NCI-H524 (cell line): ENCODE measurements at regions not wholly inside any gene's neighbourhood (a gene's known extent, or its start where the extent isn't known, plus 50 kb on each side); places are given as distances from the start of the nearest gene placed in this dataset.

Experiments used
- DNase-seq, 2 experiments: peaks; one replicate each; lab custom pipeline; 2025; lab: John Stamatoyannopoulos, UW

- no peak for DNase-seq
These were observed 296.5 kb upstream of the TCF4 start for GRCh38 chr18:55884498-55884897.

- DNase-seq = no peak
These were observed 292.6 kb upstream of the TCF4 start for GRCh38 chr18:55880617-55881016.

GRCh38 chr18:55879331-55879730 lies 291.3 kb upstream of the TCF4 start:
- DNase-seq = no peak

DNA sequence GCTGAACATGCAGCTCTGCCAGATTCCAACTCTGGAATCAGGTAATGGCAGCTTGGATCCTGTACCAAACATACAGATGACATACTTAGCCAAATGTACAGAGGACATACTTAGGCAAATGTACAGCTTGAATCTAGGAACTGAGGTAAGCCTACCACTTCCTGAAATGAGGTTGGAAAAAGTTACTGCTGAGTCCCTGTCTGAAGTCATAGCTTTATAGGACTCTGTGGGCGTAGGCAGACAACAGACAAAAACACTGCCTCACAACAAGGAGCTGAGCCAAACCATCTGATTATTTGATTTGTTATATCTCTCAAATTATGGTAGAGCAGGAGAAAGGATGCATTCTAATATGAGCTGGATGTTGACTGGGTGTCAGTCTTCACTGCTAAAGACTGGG lies 290.2 kb upstream of the TCF4 start:
- no peak for DNase-seq

- DNase-seq = no peak
These were observed 289.3 kb upstream of the TCF4 start for GRCh38 chr18:55877321-55877720.

- no peak for DNase-seq
These were observed 288.3 kb upstream of the TCF4 start for GRCh38 chr18:55876254-55876653.

GRCh38 chr18:55875371-55875901 lies 287.4 kb upstream of the TCF4 start:
- no peak for DNase-seq

DNA sequence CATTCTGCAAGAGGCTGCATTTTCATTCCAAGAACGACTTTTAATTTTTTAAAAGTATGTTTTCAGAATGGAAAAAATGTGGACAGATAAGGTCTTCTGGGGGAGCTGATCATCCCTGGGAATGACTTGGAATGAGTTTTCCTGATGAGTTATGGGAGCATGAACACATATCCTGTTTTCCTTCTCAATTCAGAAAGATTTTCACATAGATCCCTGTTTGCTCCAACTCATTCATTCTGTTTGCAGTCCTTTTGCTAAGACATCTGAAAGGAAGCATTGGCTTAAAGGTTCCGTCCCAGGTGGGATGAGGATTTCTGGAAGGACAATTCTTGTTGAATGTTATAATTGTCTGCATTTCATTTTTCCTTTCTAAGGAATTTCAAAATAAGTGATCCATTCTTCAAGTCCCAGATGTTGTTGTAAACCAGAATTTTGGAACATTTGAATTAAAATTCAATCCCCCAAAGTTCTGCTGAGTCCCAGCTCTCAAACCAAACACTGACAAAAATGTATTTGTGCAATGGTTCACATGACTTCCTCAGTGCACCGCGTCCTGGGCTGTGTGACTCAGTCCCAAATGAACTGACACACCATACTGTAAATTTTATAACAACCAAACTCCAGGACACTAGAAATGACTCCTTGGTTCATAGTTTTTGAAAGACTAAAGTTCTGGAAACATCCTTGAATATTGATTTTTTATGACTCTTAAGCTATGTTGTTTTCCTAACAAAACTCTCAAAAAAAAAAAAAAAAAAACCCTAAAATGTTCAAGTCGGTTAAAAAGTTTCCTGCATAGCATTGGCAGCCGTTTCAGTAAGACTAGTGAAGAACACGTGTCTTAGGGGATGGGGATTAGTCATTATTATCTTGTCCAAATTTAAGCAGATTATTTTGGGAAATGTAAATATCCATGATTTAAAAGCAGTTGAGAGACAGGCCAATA lies 281.8 kb upstream of the TCF4 start:
- DNase-seq = no peak

- no peak for DNase-seq
These were observed 280.9 kb upstream of the TCF4 start for GRCh38 chr18:55868909-55869308.

DNA sequence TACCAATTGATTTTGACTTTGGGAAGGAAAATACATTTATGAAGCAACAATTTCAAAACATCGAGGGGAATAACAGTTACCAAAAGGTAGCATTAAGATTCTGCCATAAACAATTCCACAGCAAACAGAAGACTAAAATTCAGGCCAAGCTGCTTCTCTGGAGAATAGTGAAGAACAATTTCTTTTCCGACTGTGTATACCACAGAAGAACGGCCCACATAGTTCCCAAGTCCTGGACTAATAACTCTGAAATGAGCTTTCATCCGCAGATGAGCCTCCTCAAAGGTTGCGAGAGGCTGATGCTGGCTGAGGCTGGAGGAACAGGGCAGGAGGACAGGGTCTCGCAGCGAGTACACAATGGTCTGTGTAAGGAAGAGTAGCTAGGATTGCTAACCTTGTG lies 278.9 kb upstream of the TCF4 start:
- no peak for DNase-seq

DNA sequence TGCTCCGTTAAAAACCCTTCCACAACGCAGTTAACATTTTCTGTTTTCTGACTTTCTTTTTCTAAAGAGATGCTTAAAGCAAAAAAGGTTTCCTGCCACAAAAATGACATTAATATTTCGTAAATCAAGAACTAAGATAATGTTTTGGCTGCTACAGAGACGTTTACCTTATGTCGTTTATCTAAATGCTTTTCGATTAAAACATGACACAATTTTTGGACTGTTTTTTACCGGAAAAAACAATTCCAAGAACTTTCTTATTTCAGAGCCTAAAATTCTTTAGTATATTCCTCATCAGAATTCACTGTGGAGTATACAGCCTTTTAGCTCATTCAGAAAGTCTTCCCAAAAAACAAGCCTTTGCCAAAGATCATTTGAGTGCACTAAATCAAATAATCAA lies 278.0 kb upstream of the TCF4 start:
- no peak for DNase-seq

GRCh38 chr18:55864281-55864680 lies 276.3 kb upstream of the TCF4 start:
- DNase-seq = no peak

GRCh38 chr18:55863876-55864275 lies 275.9 kb upstream of the TCF4 start:
- DNase-seq = peak; percentile 36 to 71

DNA sequence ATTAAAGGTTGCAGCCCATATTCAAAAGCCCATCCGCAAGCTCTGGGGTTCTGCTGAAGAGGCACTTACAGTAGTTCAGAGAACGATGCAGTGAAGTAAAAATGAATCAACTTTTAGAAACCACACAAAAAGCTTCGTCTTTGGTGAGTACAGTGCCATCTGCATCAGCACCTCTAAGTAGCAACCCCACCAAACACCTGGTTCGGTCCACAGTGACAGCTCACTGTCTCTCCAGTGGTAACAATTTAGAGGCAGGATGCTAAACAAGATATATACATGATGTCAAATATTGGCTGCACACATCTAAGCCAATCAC lies 275.4 kb upstream of the TCF4 start:
- DNase-seq = peak in 1 of 2 experiments; percentile 53

DNA sequence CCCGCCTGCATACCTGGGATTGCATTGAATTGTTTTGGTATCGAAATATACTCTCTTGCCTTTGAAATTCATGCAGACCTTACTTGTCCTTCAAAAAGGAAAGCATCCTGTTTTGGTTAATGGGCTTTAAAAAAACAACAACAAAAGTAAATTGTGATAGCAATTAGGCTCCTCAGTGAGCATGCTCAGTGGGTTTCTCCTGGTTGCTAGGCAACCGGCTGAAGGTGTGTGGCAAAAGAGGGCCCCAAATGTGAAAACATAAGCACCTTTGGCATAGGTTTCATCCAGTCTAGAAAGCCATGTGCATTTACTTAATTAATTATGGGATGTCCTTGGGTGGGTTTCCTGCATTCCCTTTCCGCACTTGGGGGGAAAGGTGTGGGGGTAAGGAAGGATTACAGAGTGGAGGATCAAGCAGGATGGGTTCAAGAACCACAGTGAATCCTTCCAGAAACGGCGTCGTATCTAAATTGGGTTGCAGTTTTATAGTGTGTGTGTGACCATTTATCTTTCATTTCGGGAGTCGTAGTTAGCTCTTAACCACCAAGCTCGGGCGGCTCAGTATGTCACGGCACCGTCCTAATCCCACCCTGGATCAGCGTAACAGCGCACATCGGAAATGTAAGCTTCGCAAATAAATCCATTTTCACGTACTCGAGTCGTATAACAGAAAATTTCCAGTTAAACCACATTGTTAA lies 274.9 kb upstream of the TCF4 start:
- peak; percentile 70 to 76 for DNase-seq

DNA sequence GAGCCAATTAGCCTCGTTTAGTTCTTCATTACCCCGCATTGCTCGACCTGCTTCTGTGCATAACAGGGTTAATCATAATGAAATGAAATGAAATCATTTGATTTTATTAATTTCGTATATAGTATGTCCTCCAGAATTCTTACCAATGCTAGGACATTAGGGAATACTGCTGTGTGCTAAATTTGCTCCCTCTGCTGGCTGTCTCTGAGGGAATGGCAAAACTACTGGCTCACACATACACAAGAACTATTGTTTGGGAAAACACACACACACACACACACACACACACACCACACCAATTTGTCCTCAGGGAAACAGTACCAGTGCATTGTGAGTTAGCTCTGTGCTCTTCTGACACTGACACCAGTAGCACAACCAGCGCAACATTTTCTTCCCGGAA lies 273.3 kb upstream of the TCF4 start:
- peak in 1 of 2 experiments; percentile 18 for DNase-seq

DNA sequence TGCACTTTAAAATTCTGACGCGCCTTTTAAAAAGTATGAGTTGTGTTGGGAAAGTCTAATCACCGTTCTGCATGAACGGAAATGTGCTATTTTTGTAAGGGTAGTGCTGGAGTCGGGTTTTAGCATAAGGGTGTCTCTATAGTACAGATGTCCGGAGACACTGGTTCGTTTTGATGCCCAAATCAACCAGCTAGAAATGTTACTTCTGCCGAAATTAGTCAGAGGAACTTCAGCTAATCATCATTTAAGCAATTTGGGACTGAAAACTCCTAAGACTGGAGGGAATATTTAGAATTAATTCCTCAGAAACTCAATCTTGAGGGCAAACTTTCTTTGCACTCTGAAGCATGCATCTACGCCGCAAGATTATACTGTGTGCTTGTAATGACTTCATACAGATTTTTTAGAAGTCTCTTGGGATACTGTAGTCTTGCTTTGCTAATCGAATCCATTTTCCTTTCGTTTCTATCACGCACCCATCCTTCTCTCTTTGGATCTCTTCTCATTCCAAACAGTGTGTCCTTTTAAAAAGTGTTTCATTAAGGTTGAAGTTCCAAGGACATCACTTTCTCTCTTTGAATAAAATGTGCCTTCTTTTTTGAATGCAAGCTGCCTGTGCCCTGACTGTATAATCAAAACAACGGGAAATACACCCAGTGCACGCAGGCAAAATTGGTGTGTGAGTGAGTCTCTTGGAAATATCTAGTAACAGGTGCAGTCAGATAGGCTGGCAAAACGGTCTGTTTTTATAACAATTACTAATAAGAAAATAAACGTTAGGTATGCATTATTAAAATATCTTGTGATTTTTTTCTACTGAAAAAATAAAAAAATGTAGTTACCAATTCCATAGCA lies 270.9 kb upstream of the TCF4 start:
- DNase-seq = peak in 1 of 2 experiments; percentile 36

GRCh38 chr18:55857956-55858355 lies 270.0 kb upstream of the TCF4 start:
- DNase-seq = peak in 1 of 2 experiments; percentile 69

DNA sequence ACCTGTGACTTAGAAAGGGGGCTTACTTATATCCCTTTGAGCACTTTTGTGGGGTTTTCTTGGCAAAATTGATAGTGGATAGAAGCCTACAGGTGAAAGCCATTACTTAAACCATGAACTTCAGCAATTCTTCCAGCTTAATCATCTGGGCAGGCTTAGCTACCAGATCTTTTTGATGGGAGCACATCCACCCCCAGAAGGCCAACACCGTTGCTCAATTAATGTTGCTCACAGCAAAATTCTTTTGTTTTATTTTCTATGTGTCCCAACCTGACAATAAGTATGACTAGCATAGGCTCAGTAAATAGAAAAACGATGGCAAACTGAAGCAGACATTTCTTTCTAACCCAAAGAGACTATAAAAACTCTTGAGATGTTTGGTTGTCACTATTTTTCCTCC lies 269.4 kb upstream of the TCF4 start:
- DNase-seq = no peak

DNA sequence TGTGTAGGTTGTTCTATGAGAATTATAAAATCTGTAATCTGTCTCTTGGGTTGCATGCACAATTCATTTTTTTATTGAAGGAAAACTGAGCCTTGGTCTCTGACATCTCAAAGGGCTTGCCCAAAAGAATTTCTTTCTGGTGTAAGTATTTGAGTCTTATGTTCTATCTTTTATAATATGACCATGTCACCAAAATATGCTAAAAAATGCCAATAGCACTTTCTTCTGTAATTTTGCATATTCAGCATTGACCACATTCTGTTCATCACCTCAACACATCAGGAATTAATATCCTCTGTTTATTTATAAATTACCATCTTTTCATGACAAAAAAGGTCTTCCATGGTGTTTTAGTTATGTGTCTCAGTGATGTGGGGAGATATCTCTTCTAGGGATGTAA lies 268.7 kb upstream of the TCF4 start:
- no peak for DNase-seq

DNA sequence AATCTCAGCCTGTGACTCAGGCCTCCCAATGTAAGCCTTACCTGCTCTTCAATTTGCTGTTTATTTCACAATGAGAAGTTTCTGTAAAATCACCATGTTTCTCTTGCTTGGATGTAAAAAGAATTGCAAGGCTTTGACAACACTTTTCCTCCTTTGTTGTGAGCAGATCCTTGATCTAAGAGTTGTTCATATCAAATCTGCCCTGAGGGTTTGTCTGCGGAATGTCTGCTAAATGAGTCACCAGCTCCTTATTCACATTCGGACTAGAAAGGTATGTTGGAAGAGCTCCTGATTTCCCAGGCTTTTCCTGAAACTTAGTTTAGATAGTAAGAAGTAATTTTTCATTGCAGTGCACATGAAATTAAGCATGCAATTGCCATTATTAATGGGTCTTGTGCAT lies 268.2 kb upstream of the TCF4 start:
- no peak for DNase-seq

- DNase-seq = no peak
These were observed 265.3 kb upstream of the TCF4 start for GRCh38 chr18:55853268-55853667.
